ENCODE measurements at regions not wholly inside any gene's neighbourhood (a gene's known extent, or its start where the extent isn't known, plus 50 kb on each side); places are given as distances from the start of the nearest gene placed in this dataset.

GRCh38 chr13:111410232-111411021 lies 90.0 kb downstream of the TEX29 start:
- TF ChIP-seq, protein P1, sequence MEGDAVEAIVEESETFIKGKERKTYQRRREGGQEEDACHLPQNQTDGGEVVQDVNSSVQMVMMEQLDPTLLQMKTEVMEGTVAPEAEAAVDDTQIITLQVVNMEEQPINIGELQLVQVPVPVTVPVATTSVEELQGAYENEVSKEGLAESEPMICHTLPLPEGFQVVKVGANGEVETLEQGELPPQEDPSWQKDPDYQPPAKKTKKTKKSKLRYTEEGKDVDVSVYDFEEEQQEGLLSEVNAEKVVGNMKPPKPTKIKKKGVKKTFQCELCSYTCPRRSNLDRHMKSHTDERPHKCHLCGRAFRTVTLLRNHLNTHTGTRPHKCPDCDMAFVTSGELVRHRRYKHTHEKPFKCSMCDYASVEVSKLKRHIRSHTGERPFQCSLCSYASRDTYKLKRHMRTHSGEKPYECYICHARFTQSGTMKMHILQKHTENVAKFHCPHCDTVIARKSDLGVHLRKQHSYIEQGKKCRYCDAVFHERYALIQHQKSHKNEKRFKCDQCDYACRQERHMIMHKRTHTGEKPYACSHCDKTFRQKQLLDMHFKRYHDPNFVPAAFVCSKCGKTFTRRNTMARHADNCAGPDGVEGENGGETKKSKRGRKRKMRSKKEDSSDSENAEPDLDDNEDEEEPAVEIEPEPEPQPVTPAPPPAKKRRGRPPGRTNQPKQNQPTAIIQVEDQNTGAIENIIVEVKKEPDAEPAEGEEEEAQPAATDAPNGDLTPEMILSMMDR (IDR thresholded peaks at IDR 0.05; ENCODE audit: low read length), result no peak
- TF ChIP-seq EZH2 (optimal IDR thresholded peaks at IDR 0.05; ENCODE audit: low read depth, low read length), result no peak
